VCaP (cell line): ENCODE measurements at regions not wholly inside any gene's neighbourhood (a gene's known extent, or its start where the extent isn't known, plus 50 kb on each side); places are given as distances from the start of the nearest gene placed in this dataset.

Experiments used
- H3K27ac ChIP-seq: fragments of 450-650 bp; 2 replicates; pipeline ENCODE4 v1.5.1; 2017
- CTCF ChIP-seq: fragments of 450-650 bp; conservative IDR thresholded peaks from 2 replicates; pipeline ENCODE4 v1.5.1; 2017; ENCODE audit warnings: mild to moderate bottlenecking, moderate library complexity

- TF ChIP-seq CTCF: no peak
Observed at GRCh38 chr6:165990216-165990615, 177.4 kb downstream of the TBXT start.

GRCh38 chr6:165988757-165989456 is 178.7 kb downstream of the TBXT start:
- no peak overlapping the region for H3K27ac ChIP-seq
- no peak for TF ChIP-seq CTCF

More at GRCh38 chr6:165990216-165990615, 177.4 kb downstream of the TBXT start:
- H3K27ac ChIP-seq: no peak overlapping the region

- no peak for TF ChIP-seq CTCF
- H3K27ac ChIP-seq: no peak overlapping the region
Observed at GRCh38 chr6:165988302-165988756, 179.3 kb downstream of the TBXT start.

GRCh38 chr6:165987483-165988301 is 180.0 kb downstream of the TBXT start:
- TF ChIP-seq CTCF: no peak
- H3K27ac ChIP-seq: no peak overlapping the region

GRCh38 chr6:165986914-165987482 is 180.7 kb downstream of the TBXT start:
- no peak for TF ChIP-seq CTCF
- no peak overlapping the region for H3K27ac ChIP-seq

- TF ChIP-seq CTCF: no peak
- no peak overlapping the region for H3K27ac ChIP-seq
Observed at GRCh38 chr6:165986311-165986913, 181.2 kb downstream of the TBXT start.

- TF ChIP-seq CTCF: no peak
- no peak overlapping the region for H3K27ac ChIP-seq
Observed at GRCh38 chr6:165985806-165986299, 181.8 kb downstream of the TBXT start.
